H1 (cell line): ENCODE measurements at regions not wholly inside any gene's neighbourhood (a gene's known extent, or its start where the extent isn't known, plus 50 kb on each side); places are given as distances from the start of the nearest gene placed in this dataset.
"Not testable (repeated sequence)": the region's sequence is repeated elsewhere in the genome, so short reads cannot be mapped to it uniquely, and the experiment has no call there.

Experiments
- CTCF ChIA-PET: fragments of 300-600 bp; sonication (Branson Sonifier 250); formaldehyde crosslinking; loops from one replicate; lab custom pipeline; 2021; ENCODE audit not compliant: partially characterized antibody; lab: Charles Lee
- POLR2A ChIA-PET: fragments of 300-600 bp; sonication (Branson Sonifier 250); formaldehyde crosslinking; loops from one replicate; lab custom pipeline; 2021; ENCODE audit warnings: inconsistent platforms; ENCODE audit not compliant: partially characterized antibody; lab: Charles Lee
- DNase-seq, 2 experiments: peaks; one replicate each; pipeline versions ENCODE4 v3.0.0 to v3.0.0-alpha.2; 2010 to 2022; ENCODE audit warnings: low spot score in 2 of 2, low read depth in 1 of 2, mixed read lengths in 1 of 2
- FAIRE-seq: peaks from 2 replicates; lab custom pipeline; 2011; peaks lifted over from hg19 to GRCh38; lab: Jason Lieb, UNC
- H2AFZ ChIP-seq: 2 replicates; pipeline ENCODE4 v1.8.1; 2012; ENCODE audit warnings: low read length, inconsistent platforms
- H2AK5ac ChIP-seq: 2 replicates; pipeline ENCODE4 v1.6.1; 2013; ENCODE audit warnings: low read depth, low read length
- H2BK120ac ChIP-seq: replicated peaks from 2 replicates; pipeline ENCODE3; 2013; ENCODE audit warnings: low read depth, low read length, inconsistent platforms
- H2BK12ac ChIP-seq: 2 replicates; pipeline ENCODE4 v1.6.1; 2013; ENCODE audit warnings: low read depth, low read length
- H2BK15ac ChIP-seq: 2 replicates; pipeline ENCODE4 v1.6.1; 2013; ENCODE audit warnings: low read length
- H2BK20ac ChIP-seq: 2 replicates; pipeline ENCODE4 v1.6.1; 2013; ENCODE audit warnings: low read length
- H2BK5ac ChIP-seq: 2 replicates; pipeline ENCODE4 v1.6.1; 2013; ENCODE audit warnings: low read depth, low read length
- H3K14ac ChIP-seq: 2 replicates; pipeline ENCODE4 v1.6.1; 2013; ENCODE audit warnings: inconsistent platforms; ENCODE audit not compliant: insufficient read length
- H3K18ac ChIP-seq: 2 replicates; pipeline ENCODE4 v1.6.1; 2013; ENCODE audit warnings: low read length; ENCODE audit errors: extremely low read depth
- H3K23ac ChIP-seq: 2 replicates; pipeline ENCODE4 v1.6.1; 2013; ENCODE audit warnings: inconsistent platforms; ENCODE audit not compliant: insufficient read length
- H3K23me2 ChIP-seq: 2 replicates; pipeline ENCODE4 v1.6.1; 2013; ENCODE audit warnings: low read depth, low read length
- H3K27ac ChIP-seq: 2 replicates; pipeline ENCODE4 v1.6.1; 2011; ENCODE audit warnings: low read depth, low read length, inconsistent platforms
- H3K27me3 ChIP-seq, 4 experiments: replicated peaks in 1 of 4; 1 replicate in 1 of 4; 2 replicates in 3 of 4; pipeline versions ENCODE4 v1.6.1 to v1.8.1; 2011 to 2013; ENCODE audit warnings: low read length in 3 of 4, mild to moderate bottlenecking in 3 of 4, inconsistent platforms in 2 of 4, mixed read lengths in 2 of 4, moderate library complexity in 1 of 4; ENCODE audit not compliant: control insufficient read depth in 3 of 4, insufficient read depth in 3 of 4; ENCODE audit errors: extremely low read depth in 1 of 4
- H3K36me3 ChIP-seq, 4 experiments: 2 replicates each; pipeline versions ENCODE4 v1.6.1 to v1.8.1; 2011 to 2013; ENCODE audit warnings: mild to moderate bottlenecking in 4 of 4, low read length in 3 of 4, moderate library complexity in 2 of 4, control low read depth in 1 of 4, inconsistent platforms in 1 of 4; ENCODE audit not compliant: insufficient read depth in 4 of 4, control insufficient read depth in 2 of 4
- H3K4ac ChIP-seq: replicated peaks from 2 replicates; pipeline ENCODE3; 2013; ENCODE audit warnings: low read length, low read depth, mixed read lengths, inconsistent platforms; ENCODE audit not compliant: insufficient read length
- H3K4me1 ChIP-seq, 4 experiments: replicated peaks in 1 of 4; 1 replicate in 1 of 4; 2 replicates in 3 of 4; pipeline versions ENCODE4 v1.6.1 to v1.8.1; 2011 to 2013; ENCODE audit warnings: low read length in 3 of 4, inconsistent platforms in 2 of 4, mixed read lengths in 1 of 4; ENCODE audit not compliant: insufficient read depth in 4 of 4, control insufficient read depth in 3 of 4
- H3K4me2 ChIP-seq, 2 experiments: 2 replicates each; pipeline versions ENCODE4 v1.6.1 to v1.8.1; 2011 to 2013; ENCODE audit warnings: low read depth in 2 of 2, low read length in 2 of 2, control low read depth in 1 of 2, inconsistent platforms in 1 of 2, mild to moderate bottlenecking in 1 of 2; ENCODE audit not compliant: insufficient read depth in 1 of 2
- H3K4me3 ChIP-seq, 4 experiments: fragments of 200-600, 300-600 bp in 1 of 4; sonication (generic), shearing (Covaris generic), sonication (Bioruptor Twin) in 1 of 4; 2 replicates each; pipeline versions ENCODE4 v1.5.1 to v1.8.1; 2011 to 2016; ENCODE audit warnings: low read length in 4 of 4, low read depth in 3 of 4, control low read depth in 2 of 4, inconsistent platforms in 2 of 4, mild to moderate bottlenecking in 2 of 4, mixed read lengths in 1 of 4, moderate library complexity in 1 of 4; ENCODE audit not compliant: insufficient read depth in 2 of 4; ENCODE audit errors: extremely low read depth in 1 of 4
- H3K56ac ChIP-seq: replicated peaks from 2 replicates; pipeline ENCODE3; 2013; ENCODE audit warnings: low read depth, mild to moderate bottlenecking, mixed read lengths, low read length, inconsistent platforms; ENCODE audit not compliant: insufficient read length
- H3K79me1 ChIP-seq: 2 replicates; pipeline ENCODE4 v1.6.1; 2013; ENCODE audit warnings: low read depth, low read length, control low read depth
- H3K79me2 ChIP-seq, 2 experiments: 2 replicates each; pipeline versions ENCODE4 v1.6.1 to v1.8.1; 2012 to 2013; ENCODE audit warnings: low read length in 2 of 2, mild to moderate bottlenecking in 2 of 2, inconsistent platforms in 1 of 2; ENCODE audit not compliant: insufficient read depth in 2 of 2, control insufficient read depth in 1 of 2
- H3K9ac ChIP-seq, 4 experiments: replicated peaks in 1 of 4; 1 replicate in 1 of 4; 2 replicates in 3 of 4; pipeline versions ENCODE4 v1.6.1 to v1.8.1; 2011 to 2013; ENCODE audit warnings: low read depth in 3 of 4, low read length in 3 of 4, control low read depth in 2 of 4, mild to moderate bottlenecking in 2 of 4, moderate library complexity in 2 of 4, inconsistent platforms in 1 of 4; ENCODE audit errors: extremely low read depth in 1 of 4
- H3K9me3 ChIP-seq, 2 experiments: 2 replicates each; pipeline versions ENCODE4 v1.6.1 to v1.8.1; 2012 to 2013; ENCODE audit warnings: mild to moderate bottlenecking in 2 of 2, moderate library complexity in 2 of 2, control low read depth in 1 of 2, inconsistent platforms in 1 of 2, low read depth in 1 of 2, low read length in 1 of 2, mixed read lengths in 1 of 2; ENCODE audit not compliant: insufficient read depth in 2 of 2
- H4K20me1 ChIP-seq, 2 experiments: replicated peaks in 1 of 2; 2 replicates each; pipeline versions ENCODE3 to v1.8.1; 2011 to 2013; ENCODE audit warnings: inconsistent platforms in 2 of 2, low read length in 2 of 2, mild to moderate bottlenecking in 1 of 2; ENCODE audit not compliant: insufficient read depth in 2 of 2, control insufficient read depth in 1 of 2
- H4K5ac ChIP-seq: 2 replicates; pipeline ENCODE4 v1.6.1; 2013; ENCODE audit warnings: low read length, low read depth, mixed read lengths, inconsistent platforms; ENCODE audit not compliant: insufficient read length
- H4K8ac ChIP-seq: 2 replicates; pipeline ENCODE4 v1.8.0; 2013; ENCODE audit warnings: mild to moderate bottlenecking, moderate library complexity, low read length, inconsistent platforms; ENCODE audit not compliant: insufficient read depth; ENCODE audit errors: extremely low read depth
- H4K91ac ChIP-seq: replicated peaks from 2 replicates; pipeline ENCODE3; 2013; ENCODE audit warnings: low read length, mixed read lengths, inconsistent platforms; ENCODE audit not compliant: insufficient read length
- WGBS, 2 experiments: shearing (Covaris generic) in 1 of 2; methylation state at CpG; one replicate each; pipeline versions ENCODE4 v1.1.6 to v1.1.7; 2013 to 2015; ENCODE audit warnings: low lambda C conversion rate in 2 of 2, mixed read lengths in 2 of 2, inconsistent platforms in 1 of 2, low coverage in 1 of 2, missing lambda C conversion rate in 1 of 2; ENCODE audit not compliant: insufficient replicate concordance in 2 of 2, insufficient coverage in 1 of 2, insufficient read length in 1 of 2; ENCODE audit errors: extremely low coverage in 1 of 2, missing lambda C conversion rate in 1 of 2; 5-methylcytosine and 5-hydroxymethylcytosine counted together

GRCh38 chr10:8415029-8415428 lies 360.5 kb downstream of the GATA3 start:
- H3K14ac ChIP-seq, H2BK15ac ChIP-seq, H3K27ac ChIP-seq, H3K79me2 ChIP-seq, H3K4me3 ChIP-seq, H3K4me1 ChIP-seq, H4K91ac ChIP-seq, H3K9ac ChIP-seq, H3K23ac ChIP-seq, DNase-seq, H2AFZ ChIP-seq, H3K9me3 ChIP-seq, H3K79me1 ChIP-seq, H2AK5ac ChIP-seq, POLR2A ChIA-PET, H2BK12ac ChIP-seq, H4K20me1 ChIP-seq, H3K4me2 ChIP-seq, H2BK20ac ChIP-seq, H3K18ac ChIP-seq, H3K4ac ChIP-seq, H4K5ac ChIP-seq, H3K36me3 ChIP-seq, H4K8ac ChIP-seq, H2BK120ac ChIP-seq, H2BK5ac ChIP-seq, H3K27me3 ChIP-seq, H3K23me2 ChIP-seq, FAIRE-seq, H3K56ac ChIP-seq: not testable (repeated sequence)
- WGBS, 2 experiments = 80% methylated on average over 2 of the region's 2 CpGs; no CpG with 5 or more reads in 1 of the 2 experiments
- CTCF ChIA-PET = interaction anchor here (0.6 to 2.3 kb wide), 3 partner anchors 12 to 74 kb away, joined by 3 to 8 read pairs (median 4); no protein-coding TSS in a partner anchor
